ENCODE measurements at regions not wholly inside any gene's neighbourhood (a gene's known extent, or its start where the extent isn't known, plus 50 kb on each side); places are given as distances from the start of the nearest gene placed in this dataset.

DNA sequence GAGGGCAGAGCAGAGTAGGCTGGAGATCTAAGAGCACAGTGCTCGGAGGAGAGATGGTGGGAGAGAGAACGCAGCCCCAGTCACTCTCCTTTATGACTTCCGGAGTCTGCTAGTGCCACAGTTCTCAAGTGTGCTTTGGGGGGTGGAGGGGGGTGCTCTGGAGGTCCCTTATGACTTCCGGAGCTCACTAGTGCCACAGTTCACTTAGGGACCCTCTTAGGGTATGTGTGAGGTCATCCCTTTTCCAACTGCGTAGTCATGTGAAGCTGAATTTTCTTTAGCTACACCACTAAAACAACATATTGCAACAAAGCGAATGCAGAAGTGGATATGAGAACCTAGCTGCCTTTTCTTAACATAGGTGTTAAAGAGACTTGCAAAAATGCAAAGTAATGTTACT, 153.7 kb upstream of the KCTD1 start:
- DNase-seq (ENCODE audit: low read depth in 2 of 2), result no peak

DNA sequence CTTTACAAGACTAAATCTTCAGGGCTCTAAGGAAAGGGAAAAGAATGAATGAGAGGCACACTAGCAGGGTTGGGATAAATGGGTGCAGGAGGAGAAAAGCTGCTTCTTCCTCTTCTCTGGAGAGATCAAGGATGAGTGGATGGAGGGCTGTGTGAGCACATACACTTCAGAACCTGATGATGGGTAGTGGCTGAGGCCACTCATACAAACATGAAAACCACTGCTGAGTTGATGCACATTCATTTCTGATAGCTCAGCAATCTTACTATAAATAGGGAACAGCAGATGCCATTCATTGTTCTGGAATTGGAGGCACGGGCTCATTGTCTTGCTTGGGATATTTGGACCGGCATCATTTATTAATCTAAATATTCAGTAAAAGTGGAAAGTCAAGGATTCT, 152.4 kb upstream of the KCTD1 start:
- DNase-seq (ENCODE audit: low read depth in 2 of 2), result no peak

DNA sequence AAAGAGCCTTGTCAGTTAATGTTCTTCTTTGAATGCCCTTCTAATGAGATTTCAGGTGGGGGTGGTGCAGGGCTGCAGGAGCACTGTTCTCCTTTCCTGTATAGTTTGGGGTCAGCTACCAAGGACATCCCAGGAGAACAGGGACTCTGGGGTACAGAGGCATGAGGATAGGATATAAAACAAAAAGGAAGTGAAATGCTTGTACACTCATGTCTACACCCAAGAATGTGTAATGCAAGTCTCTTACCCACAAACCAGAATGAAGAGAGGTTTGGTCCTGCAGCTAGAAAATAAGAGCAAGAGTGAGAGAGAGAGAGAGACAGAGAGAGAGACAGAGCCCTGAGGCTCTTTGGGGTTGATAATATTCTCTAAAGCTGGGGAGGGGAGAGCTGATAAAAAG, 151.8 kb upstream of the KCTD1 start:
- DNase-seq (ENCODE audit: low read depth in 2 of 2), result no peak

DNA sequence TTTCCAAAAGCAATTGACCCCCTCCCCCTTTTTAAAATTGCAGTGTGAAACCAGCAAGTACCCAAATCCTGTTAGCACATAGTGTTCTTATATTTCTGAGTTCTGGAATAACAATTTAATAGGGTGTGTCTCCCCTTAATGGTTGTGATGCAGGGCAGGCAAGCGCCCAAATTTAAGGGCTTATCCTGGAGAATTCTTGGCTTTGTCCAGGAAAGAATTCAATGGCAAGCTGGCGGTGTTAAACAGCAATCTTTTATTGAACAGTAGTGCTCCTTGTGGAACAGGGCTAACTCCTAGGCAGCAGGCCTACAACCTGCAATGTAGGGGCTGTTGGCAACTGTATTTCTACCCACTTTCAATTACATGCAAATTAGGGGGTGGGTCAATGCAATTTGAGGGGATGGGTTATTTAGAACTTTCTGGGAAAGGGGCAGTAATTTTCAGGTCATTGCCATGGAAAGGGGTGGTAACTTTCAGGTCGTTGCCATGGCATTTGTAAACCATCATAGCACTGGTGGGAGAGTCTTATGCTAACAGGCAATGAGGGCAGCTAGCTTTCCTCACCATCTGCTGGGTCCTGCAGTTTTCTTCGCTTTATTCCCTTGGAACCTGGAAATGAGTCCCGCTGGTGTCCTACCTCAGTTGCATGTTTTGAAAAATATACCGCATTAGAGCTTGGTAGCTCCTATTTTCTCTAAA, 149.0 kb upstream of the KCTD1 start:
- DNase-seq (ENCODE audit: low read depth in 2 of 2), result no peak

- DNase-seq (ENCODE audit: low read depth in 2 of 2), result no peak
Observed at GRCh38 chr18:26696786-26697185, 148.4 kb upstream of the KCTD1 start.

GRCh38 chr18:26696308-26696707, 148.0 kb upstream of the KCTD1 start:
- no peak for DNase-seq (ENCODE audit: low read depth in 2 of 2)

- no peak for DNase-seq (ENCODE audit: low read depth in 2 of 2)
Observed at GRCh38 chr18:26689226-26689879, 141.0 kb upstream of the KCTD1 start.

DNA sequence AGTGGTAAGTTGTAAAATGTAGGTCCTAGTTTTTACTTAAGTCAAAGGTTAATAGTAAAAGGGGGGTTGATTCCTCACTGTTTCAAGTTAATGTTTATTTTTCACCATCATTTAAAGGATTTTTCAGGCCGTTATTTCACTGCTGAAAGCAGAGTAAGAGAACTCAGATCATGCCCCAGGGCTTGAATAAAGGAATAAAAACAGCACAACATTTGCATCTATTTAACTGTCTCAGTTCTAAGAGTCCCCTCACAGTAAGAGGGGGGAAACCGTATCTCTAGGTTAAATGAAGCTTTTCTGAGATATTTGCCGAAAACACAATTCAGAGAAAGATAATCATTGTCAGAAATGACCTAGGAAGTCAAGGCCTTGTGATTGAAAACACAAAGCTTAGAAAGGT, 138.2 kb upstream of the KCTD1 start:
- no peak for DNase-seq (ENCODE audit: low read depth in 2 of 2)

GRCh38 chr18:26685438-26686157, 137.2 kb upstream of the KCTD1 start:
- DNase-seq (ENCODE audit: low read depth in 2 of 2), result no peak

GRCh38 chr18:26677957-26678356, 129.6 kb upstream of the KCTD1 start:
- DNase-seq (ENCODE audit: low read depth in 2 of 2), result no peak

DNA sequence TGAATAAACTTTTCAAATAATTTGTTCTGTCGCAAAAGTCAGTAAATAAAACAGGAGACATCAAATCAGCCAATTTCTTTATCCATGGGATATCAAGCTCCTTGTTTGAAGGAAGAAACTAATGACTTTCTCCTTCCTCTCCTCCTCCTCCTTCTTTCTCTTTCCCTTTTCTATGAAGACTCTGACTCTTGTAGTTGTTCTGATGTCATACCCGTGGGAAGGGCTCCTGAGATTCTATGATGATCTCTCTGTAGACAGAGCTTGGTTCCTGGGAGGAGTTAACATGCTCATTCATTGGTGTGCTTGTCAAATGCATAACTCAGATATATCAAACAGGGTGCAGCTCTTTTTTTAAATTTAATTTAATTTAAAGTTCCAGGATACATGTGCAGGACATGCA, 118.7 kb upstream of the KCTD1 start:
- no peak for DNase-seq (ENCODE audit: low read depth in 2 of 2)

DNA sequence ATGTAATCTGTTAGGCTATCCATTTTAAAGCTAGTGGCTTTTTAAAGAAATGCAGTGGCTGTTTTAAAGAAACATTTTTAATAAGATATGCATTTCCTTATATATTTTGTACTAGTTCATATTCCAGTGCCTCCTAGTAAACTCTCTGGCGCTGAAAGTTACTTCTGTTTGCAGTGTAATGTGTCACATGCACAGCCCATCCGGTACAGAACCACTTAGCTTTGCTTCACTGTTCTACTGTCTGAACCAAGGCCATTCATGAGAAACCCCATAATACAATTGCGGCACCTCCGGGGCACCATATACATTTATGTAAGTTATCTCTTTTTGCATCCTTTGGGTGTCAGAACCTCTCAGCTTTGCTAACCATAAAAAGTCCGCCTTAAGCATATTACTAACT, 114.6 kb upstream of the KCTD1 start:
- DNase-seq (ENCODE audit: low read depth in 2 of 2), result no peak

GRCh38 chr18:26657631-26658581, 109.6 kb upstream of the KCTD1 start:
- DNase-seq (ENCODE audit: low read depth in 2 of 2), result no peak

DNA sequence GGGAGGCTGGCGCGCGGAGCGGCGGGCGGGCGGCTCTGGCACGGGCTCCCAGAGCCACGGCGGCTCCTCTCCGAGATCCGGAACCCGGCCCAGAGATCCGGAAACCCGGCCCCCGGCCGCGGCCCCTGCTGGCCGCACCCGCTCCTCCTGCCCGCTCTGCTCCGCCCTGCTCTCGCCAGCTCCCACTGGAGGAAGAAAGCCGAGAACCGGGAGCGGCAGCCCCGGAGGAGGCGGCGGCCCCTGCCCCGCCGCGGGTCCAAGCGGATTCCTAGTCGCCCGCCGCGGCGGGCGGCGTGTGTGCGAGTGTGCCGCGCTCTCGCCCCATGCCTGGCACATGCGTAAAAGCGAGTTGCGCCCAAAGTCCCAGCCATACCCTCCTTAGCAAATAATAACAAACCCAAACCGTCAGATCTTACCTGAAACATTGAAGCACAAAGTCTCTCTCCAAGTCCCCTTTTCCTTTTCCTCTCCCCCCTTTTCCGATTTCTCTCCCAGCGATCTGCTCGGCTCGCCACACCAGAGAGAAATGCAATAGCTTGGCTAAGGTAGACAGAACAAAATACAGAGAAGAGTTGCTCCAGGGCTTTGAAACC, 108.7 kb upstream of the KCTD1 start:
- DNase-seq (ENCODE audit: low read depth in 2 of 2), result no peak

GRCh38 chr18:26656431-26656943, 108.1 kb upstream of the KCTD1 start:
- DNase-seq (ENCODE audit: low read depth in 2 of 2), result no peak

DNA sequence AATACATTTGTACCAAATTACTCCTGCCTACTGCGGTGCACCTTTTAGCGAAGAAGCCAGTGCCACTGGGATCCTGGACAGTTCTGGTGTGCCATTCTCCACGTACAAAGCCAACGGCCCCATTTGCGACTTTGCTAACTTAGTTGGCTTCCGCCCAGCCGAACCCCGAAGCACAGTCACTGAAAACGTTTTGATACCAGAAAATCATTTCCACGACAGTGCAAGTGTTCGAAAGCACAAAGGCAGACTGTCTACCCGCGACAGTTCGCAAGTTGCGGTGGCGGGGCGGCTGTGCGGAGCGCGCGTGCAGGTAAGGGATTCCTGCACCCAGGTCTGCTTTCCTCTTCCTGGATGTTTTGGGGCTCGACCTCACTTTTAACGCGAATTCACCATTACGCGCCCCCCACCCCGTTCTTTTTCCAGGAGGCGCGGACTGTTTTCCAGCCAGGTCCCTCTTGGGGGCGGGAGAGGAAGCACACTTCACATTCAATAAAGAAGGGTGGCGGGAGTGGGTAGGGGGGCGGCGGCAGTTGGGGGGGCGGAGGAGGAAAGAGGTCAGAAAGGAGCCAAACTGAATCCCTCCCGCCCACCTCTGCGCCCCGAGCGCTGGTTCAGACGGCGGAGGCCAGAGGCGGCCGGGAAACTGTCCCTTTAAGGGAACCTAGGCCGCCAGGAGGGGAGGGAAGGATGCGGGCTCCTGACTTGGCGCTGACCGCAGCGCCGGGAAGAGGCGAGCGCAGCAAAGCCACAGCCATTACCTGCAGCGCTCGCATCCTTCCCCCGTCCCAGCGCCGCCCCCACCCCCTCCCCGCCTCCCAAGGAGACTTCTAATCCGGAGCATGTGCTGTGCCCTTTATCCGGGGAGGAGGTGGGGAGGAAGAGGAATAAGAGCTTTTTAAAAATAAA, 107.4 kb upstream of the KCTD1 start:
- no peak for DNase-seq (ENCODE audit: low read depth in 2 of 2)

DNA sequence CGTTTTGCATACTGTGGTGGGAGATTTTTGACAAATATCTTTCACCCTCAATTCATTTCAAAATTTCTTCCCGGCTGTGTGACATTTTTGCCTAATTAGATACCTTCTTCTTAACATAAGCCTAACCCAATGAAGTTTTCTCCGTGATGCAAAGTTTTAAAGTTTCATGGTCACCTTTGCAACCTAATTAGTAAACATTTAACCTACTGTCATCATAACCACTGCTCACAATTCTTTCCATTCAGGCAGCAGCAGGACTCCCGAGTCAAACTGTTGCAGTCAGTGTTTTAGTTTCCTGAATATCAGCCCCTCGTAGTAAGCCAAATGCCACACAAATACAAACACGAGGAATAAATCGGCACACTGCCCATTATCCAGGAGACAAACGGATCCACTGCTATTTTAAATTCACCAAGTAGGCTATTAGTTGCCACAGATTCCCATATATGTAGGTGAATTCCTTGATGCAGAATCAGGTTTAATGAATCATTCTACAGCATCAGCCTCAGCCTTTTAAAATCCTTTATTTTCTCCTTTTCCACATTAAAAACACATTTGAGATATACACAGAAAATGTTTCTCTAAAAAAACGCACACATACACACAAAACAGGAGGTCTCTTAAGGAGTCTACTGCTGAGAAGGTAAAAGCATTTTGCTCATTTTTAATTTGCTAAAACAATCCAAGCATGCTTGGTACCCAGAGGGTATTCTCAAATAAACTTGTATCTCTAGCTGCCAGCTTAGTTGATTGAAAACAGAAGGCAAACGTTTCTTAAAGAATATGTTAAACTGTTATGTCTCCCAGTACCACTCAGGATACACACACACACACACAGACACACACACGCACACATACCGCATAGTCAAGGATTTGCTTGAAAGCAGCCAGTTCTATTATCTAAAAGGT, 106.5 kb upstream of the KCTD1 start:
- DNase-seq (ENCODE audit: low read depth in 2 of 2), result no peak

DNA sequence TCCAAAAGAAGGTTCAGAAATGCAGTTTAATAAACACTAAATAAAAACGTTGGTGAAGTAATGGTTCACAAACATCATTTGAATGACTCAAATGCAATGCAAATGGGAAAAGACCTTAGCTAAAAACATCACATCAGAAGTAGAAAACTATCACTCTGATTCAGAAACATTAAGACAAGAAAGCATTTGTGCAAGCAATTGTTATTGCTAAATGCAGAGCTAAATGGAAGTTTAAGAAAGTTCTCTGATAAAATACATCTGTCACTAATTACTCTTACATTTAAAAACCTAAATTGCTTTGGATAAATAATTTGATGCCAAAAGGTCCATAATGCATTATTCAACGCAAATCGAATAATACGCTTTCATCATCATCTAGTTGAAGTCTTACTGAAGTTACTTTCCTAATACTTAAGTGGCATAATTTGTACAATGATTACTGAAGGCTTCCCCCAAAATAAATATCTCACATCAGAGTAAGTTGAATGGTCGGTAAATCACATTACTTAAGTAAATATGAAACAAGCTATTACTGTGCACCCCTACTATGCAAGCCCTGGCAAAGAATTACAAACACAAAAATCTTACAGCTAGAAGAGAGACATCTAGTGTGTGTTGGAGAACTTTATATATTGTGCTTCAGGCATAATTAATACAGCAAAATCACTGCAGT, 105.7 kb upstream of the KCTD1 start:
- DNase-seq (ENCODE audit: low read depth in 2 of 2), result no peak

DNA sequence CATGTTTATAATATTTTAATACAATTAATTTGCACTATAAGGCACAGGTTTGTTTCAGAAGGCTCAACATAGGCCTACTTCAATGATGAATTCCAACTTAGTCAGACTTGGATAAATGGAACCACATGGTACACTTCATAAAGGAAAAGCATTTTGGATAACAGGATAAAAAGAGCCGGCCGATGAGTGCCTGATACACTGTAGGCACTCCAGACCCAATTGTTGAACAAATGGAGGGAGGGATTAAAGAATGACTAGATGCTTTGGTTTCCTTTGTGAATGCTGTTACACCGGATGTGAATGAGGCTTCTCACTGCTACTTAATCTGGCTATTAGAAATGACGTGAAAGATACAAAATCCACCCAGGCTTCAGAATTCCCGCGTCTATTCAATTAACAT, 104.1 kb upstream of the KCTD1 start:
- DNase-seq (ENCODE audit: low read depth in 2 of 2), result no peak

Data from stimulated activated CD8-positive, alpha-beta memory T cell treated with anti-CD3 and anti-CD28 coated beads, Interleukin-2, amount 100 ng/mL, for 48 hours (primary cell).